ENCODE measurements at regions not wholly inside any gene's neighbourhood (a gene's known extent, or its start where the extent isn't known, plus 50 kb on each side); places are given as distances from the start of the nearest gene placed in this dataset.

- no peak for TF ChIP-seq CTCF (IDR thresholded peaks at IDR 0.05)
- no peak for TF ChIP-seq POLR2A (IDR thresholded peaks at IDR 0.05)
These were observed 614.7 kb downstream of the CSNK1G3 start for GRCh38 chr5:124126504-124127217.
